Ovary (tissue), 7 donors: ENCODE measurements at regions not wholly inside any gene's neighbourhood (a gene's known extent, or its start where the extent isn't known, plus 50 kb on each side); places are given as distances from the start of the nearest gene placed in this dataset.

Source experiments
- DNase-seq, 5 donors: peaks; one replicate each; pipeline ENCODE4 v3.0.0-alpha.2; 2019 to 2020
- H3K27ac ChIP-seq, 2 donors: fragments of 200-600 bp; one replicate each; pipeline versions ENCODE4 v1.5.1 to v1.8.0; 2019 to 2022
- H3K27me3 ChIP-seq: fragments of 200-600 bp; one replicate; pipeline ENCODE4 v1.8.0; 2022
- H3K36me3 ChIP-seq: fragments of 200-600 bp; sonication (generic); one replicate; pipeline ENCODE4 v1.5.1; 2019
- H3K4me1 ChIP-seq: one replicate; pipeline ENCODE4 v1.8.1; 2013; ENCODE audit warnings: mild to moderate bottlenecking, moderate library complexity; ENCODE audit not compliant: insufficient read depth
- H3K4me3 ChIP-seq: fragments of 200-600 bp; sonication (generic); one replicate; pipeline ENCODE4 v1.5.1; 2017
- H3K9me3 ChIP-seq, 2 donors: fragments of 200-600 bp in 1 of 2; sonication (generic) in 1 of 2; one replicate each; pipeline versions ENCODE4 v1.5.1 to v1.8.1; 2013 to 2019; ENCODE audit warnings: mild to moderate bottlenecking in 1 of 2, moderate library complexity in 1 of 2
- EP300 ChIP-seq: sonication (generic); formaldehyde crosslinking; IDR thresholded peaks from one replicate; pipeline ENCODE4 v1.6.1; 2017; ENCODE audit warnings: antibody characterized with exemption
- POLR2A ChIP-seq: fragments of 450-650 bp; IDR thresholded peaks from one replicate; pipeline ENCODE4 v1.6.1; 2017; ENCODE audit warnings: antibody characterized with exemption, mild to moderate bottlenecking, moderate library complexity
- WGBS, 3 donors: extraction: QIAGEN DNeasy Blood & Tissue Kit in 1 of 3; methylation state at CpG; one replicate each; pipeline versions ENCODE4 v1.1.5 to v1.1.7; 2013 to 2017; 5-methylcytosine and 5-hydroxymethylcytosine counted together
- intact Hi-C, 4 donors: fragments of 100-400 bp; cut with DNase I; formaldehyde crosslinking; loops; one replicate each; pipeline versions ENCODE4 v1.11.0 to v1.15.1; 2022 to 2023
- TF ChIP-seq, protein P1 (sequence below), 3 donors: fragments of 450-650 bp in 2 of 3; fragments of 200-600 bp in 1 of 3; IDR thresholded peaks; one replicate each; pipeline versions ENCODE4 v1.5.1 to v1.8.0; 2016 to 2022; ENCODE audit warnings: antibody characterized with exemption in 3 of 3, mild to moderate bottlenecking in 1 of 3
- donor health status: DM: no; HTN: no; CAD: no; lungs with moderate emphysema.
- donor health status: DM: no; HTN: no; CAD: no.
- donor health status: Bipolar disorder and iron deficiency.
- donor health status: DM: no; HTN: no; CAD: no.
- donor health status: DM: yes; HTN: yes; CAD: no.

DNA sequence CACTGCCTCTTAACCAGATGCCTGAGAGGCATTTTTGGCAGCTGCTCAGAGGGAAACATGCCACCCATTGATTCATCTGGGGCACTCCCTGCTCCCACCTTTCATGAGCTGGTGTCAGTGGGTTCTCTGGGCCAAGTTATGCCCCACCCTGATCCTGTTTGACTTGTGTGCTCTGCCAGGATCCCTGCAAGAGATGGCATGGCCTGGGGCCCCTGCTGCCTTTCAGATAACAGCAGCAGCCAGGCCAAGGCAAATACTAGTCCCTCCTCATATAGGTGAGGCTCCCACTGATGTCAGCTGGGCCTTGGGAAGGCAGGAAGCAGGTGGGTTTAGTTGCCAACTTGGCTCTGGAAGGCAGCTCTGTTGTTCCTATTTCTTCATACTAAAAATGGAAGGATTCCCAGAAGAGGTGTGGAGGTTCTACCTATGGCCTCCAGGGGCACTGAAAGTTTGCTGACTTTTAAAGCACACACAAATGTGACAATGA, 192.9 kb upstream of the RBPJ start:
- Histone ChIP-seq H3K27ac (no peak overlapping the region), H3K4me3 (no peak overlapping the region), H3K4me1 (no peaks in the 10 kb centered on the region), H3K36me3 (no peaks in the 10 kb centered on the region), H3K27me3 (no peaks in the 10 kb centered on the region), H3K9me3 (no peaks in the 10 kb centered on the region)
- DNase-seq = no peak
- intact Hi-C loops = no loop called here
- TF ChIP-seq EP300 = no peak
- no peak for TF ChIP-seq POLR2A
- TF ChIP-seq, protein P1, sequence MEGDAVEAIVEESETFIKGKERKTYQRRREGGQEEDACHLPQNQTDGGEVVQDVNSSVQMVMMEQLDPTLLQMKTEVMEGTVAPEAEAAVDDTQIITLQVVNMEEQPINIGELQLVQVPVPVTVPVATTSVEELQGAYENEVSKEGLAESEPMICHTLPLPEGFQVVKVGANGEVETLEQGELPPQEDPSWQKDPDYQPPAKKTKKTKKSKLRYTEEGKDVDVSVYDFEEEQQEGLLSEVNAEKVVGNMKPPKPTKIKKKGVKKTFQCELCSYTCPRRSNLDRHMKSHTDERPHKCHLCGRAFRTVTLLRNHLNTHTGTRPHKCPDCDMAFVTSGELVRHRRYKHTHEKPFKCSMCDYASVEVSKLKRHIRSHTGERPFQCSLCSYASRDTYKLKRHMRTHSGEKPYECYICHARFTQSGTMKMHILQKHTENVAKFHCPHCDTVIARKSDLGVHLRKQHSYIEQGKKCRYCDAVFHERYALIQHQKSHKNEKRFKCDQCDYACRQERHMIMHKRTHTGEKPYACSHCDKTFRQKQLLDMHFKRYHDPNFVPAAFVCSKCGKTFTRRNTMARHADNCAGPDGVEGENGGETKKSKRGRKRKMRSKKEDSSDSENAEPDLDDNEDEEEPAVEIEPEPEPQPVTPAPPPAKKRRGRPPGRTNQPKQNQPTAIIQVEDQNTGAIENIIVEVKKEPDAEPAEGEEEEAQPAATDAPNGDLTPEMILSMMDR (IDR thresholded peaks at IDR 0.05) = no peak

DNA sequence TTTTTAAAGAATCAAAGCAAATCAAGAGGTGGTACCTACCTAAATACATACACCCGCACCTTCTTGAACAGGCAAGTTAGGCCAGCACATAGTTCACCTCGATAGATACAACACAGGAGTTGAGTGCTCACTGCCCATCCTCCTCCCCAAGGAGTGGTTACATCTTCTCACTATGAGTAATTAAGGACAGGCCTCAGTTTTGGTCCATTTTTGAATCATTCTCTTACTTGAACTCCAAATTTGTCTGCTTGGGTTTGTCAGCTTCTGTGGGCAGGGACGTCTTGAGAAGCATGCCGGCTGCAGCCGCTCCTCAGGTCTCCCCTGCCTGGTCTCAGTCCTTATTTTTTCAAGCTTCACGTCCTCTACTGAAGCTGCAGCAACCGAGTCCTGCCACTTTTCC, 190.6 kb upstream of the RBPJ start:
- Histone ChIP-seq H3K9me3 (no peaks in the 10 kb centered on the region), H3K36me3 (no peaks in the 10 kb centered on the region), H3K27me3 (no peaks in the 10 kb centered on the region), H3K4me3 (no peak overlapping the region), H3K27ac (no peak overlapping the region), H3K4me1 (no peaks in the 10 kb centered on the region)
- DNase-seq = no peak
- TF ChIP-seq EP300 (no peak), POLR2A (no peak)
- TF ChIP-seq, protein P1 (IDR thresholded peaks at IDR 0.05) = no peak
- WGBS, 3 donors = 83 to 87% (median 84%) methylated on average over 7 of the region's 7 CpGs
- intact Hi-C loops = no loop called here

DNA sequence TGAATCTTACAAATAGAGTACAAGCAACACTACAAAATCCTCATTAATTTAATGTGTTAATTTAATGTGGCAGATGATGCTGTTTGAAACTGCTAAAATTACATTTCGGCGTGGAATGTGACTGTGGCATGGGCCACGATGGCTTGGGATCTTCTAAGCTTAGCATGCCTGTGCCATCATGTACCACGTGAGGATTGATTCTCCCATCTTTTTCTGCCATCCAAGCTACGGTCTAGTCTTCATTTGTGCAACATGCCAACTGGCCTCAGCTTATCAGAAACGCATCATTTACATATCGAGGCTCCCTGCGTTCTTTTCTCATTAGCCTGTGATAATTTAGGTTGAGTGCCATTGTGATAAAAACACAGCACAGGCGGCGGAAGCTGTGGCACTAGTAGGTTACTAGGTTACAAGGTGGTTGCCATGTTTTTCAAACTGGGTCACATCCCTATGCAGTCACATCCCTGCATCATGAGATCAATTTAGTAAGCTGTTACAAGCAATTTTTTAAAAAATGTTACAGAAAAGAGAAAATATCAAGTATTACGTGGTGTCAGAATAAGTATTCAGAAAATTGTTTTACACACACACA, 189.9 kb upstream of the RBPJ start:
- Histone ChIP-seq H3K4me1 (no peaks in the 10 kb centered on the region), H3K27me3 (no peaks in the 10 kb centered on the region), H3K4me3 (no peak overlapping the region), H3K27ac (no peak overlapping the region), H3K36me3 (no peaks in the 10 kb centered on the region), H3K9me3 (no peaks in the 10 kb centered on the region)
- intact Hi-C loops = no loop called here
- DNase-seq = no peak
- WGBS, 3 donors = 84 to 87% (median 87%) methylated on average over 11 of the region's 11 CpGs
- TF ChIP-seq EP300 = no peak
- no peak for TF ChIP-seq POLR2A
- TF ChIP-seq, protein P1 (IDR thresholded peaks at IDR 0.05) = no peak

DNA sequence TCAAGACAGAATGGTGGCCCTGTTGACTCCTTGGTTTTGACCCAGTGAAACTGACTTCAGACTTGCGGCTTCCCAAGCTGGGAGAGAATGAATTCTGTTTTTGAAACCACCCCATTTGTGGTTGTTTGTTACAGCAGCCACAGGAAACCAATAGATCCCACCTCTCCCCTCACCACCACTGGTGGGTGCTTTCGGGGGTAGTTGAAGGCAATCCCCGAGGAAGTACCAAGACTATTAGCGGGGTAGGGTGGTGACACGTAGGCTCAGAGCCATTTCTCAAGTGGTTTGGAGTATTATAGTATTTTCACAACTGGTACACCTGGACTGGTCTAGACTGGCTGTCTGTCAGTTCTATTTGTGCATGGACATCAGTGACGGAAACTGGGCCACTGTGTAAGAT, 189.1 kb upstream of the RBPJ start:
- no peaks in the 10 kb centered on the region for H3K9me3 ChIP-seq
- TF ChIP-seq, protein P1 (IDR thresholded peaks at IDR 0.05) = no peak
- H3K27me3 ChIP-seq = no peaks in the 10 kb centered on the region
- H3K4me3 ChIP-seq = no peak overlapping the region
- H3K36me3 ChIP-seq = no peaks in the 10 kb centered on the region
- H3K4me1 ChIP-seq = no peaks in the 10 kb centered on the region
- 77 to 90% (median 79%) methylated on average over 6 of the region's 6 CpGs for WGBS, 3 donors
- DNase-seq = no peak
- intact Hi-C loops = no loop called here
- H3K27ac ChIP-seq = no peak overlapping the region

DNA sequence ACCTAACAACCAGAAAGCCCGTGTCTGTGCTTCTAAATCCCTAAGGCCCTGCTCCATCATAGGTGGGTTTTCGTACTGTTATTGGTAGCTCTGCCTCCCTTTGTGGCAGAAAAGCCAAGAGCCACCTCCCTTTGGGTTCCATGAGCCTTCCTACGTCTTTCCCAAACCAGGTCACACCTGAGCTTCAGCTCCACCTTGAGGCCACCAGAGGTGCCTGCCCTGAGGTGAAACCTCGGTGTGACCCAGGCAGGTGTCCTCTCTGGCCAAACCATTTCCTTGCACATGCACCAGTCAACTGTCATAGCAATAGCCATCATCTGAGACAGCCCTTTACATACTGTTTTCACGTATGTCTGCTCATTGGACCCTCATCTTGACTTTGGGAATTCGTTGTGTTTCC, 188.0 kb upstream of the RBPJ start:
- intact Hi-C loops = no loop called here
- TF ChIP-seq EP300 = no peak
- TF ChIP-seq POLR2A = no peak
- TF ChIP-seq, protein P1 (IDR thresholded peaks at IDR 0.05) = no peak
- H3K36me3 ChIP-seq = no peaks in the 10 kb centered on the region
- WGBS, 3 donors = 88 to 94% (median 90%) methylated on average over 6 of the region's 6 CpGs
- H3K4me1 ChIP-seq = no peaks in the 10 kb centered on the region
- DNase-seq = no peak
- no peak overlapping the region for H3K27ac ChIP-seq
- no peaks in the 10 kb centered on the region for H3K27me3 ChIP-seq
- no peak overlapping the region for H3K4me3 ChIP-seq
- H3K9me3 ChIP-seq = no peaks in the 10 kb centered on the region
